B cell (primary cell): ENCODE measurements at regions not wholly inside any gene's neighbourhood (a gene's known extent, or its start where the extent isn't known, plus 50 kb on each side); places are given as distances from the start of the nearest gene placed in this dataset.

Experiments
- ATAC-seq: fragments of 200-7000 bp; cut with Tn5 transposase; one replicate; pipeline ENCODE4 v1.10.0; 2021; ENCODE audit warnings: low read depth, mild to moderate bottlenecking, moderate number of reproducible peaks, moderate library complexity
- CTCF ChIA-PET: fragments of 350-600 bp; sonication (Branson Sonifier 250); formaldehyde crosslinking; loops from one replicate; lab custom pipeline; 2021; ENCODE audit warnings: antibody characterized with exemption, inconsistent platforms; lab: Charles Lee
- POLR2A ChIA-PET: fragments of 350-600 bp; sonication (Branson Sonifier 250); formaldehyde crosslinking; loops from one replicate; lab custom pipeline; 2021; ENCODE audit warnings: antibody characterized with exemption; lab: Charles Lee
- DNase-seq: peaks from one replicate; pipeline ENCODE4 v3.0.0; 2013
- H2AFZ ChIP-seq: 2 replicates; pipeline ENCODE4 v1.6.1; 2012; ENCODE audit warnings: mild to moderate bottlenecking, low read depth, low read length; ENCODE audit not compliant: insufficient read depth, poor library complexity, severe bottlenecking
- H3K27ac ChIP-seq, 2 donors: 1 replicate in 1 of 2; 2 replicates in 1 of 2; pipeline ENCODE4 v1.5.1; 2012 to 2013; ENCODE audit warnings: low read length in 2 of 2, mild to moderate bottlenecking in 2 of 2, moderate library complexity in 1 of 2
- H3K27me3 ChIP-seq, 4 experiments: fragments of 200-600 bp in 1 of 4; sonication (generic) in 1 of 4; replicated peaks in 1 of 4; 1 replicate in 2 of 4; 2 replicates in 2 of 4; pipeline versions ENCODE4 v1.6.1 to v1.7.0; 2013 to 2016; ENCODE audit warnings: low read length in 3 of 4, mild to moderate bottlenecking in 2 of 4, mixed read lengths in 1 of 4, moderate library complexity in 1 of 4; ENCODE audit not compliant: insufficient read depth in 4 of 4, control insufficient read depth in 3 of 4; ENCODE audit errors: control extremely low read depth in 1 of 4
- H3K36me3 ChIP-seq, 2 experiments: replicated peaks in 1 of 2; 1 replicate in 1 of 2; 2 replicates in 1 of 2; pipeline versions ENCODE4 v1.6.1 to v1.7.1; 2013; ENCODE audit warnings: low read length in 1 of 2; ENCODE audit not compliant: insufficient read depth in 2 of 2, control insufficient read depth in 1 of 2; ENCODE audit errors: control extremely low read depth in 1 of 2, extremely low read depth in 1 of 2
- H3K4me1 ChIP-seq, 2 donors: fragments of 200-600 bp in 1 of 2; sonication (generic) in 1 of 2; 1 replicate in 1 of 2; 2 replicates in 1 of 2; pipeline versions ENCODE4 v1.5.1 to v1.6.1; 2013 to 2017; ENCODE audit warnings: low read length in 2 of 2; ENCODE audit not compliant: control insufficient read depth in 2 of 2, insufficient read depth in 2 of 2
- H3K4me2 ChIP-seq: replicated peaks from 2 replicates; pipeline ENCODE3; 2012; ENCODE audit warnings: mild to moderate bottlenecking, low read depth, low read length; ENCODE audit not compliant: poor library complexity, severe bottlenecking
- H3K4me3 ChIP-seq, 5 experiments: fragments of 200-600 bp in 1 of 5; sonication (generic) in 1 of 5; 1 replicate in 3 of 5; 2 replicates in 2 of 5; pipeline versions ENCODE4 v1.5.1 to v1.7.0; 2011 to 2016; ENCODE audit warnings: low read length in 4 of 5, mild to moderate bottlenecking in 4 of 5, low read depth in 2 of 5, control low read depth in 1 of 5, moderate library complexity in 1 of 5; ENCODE audit not compliant: insufficient read depth in 1 of 5; ENCODE audit errors: control extremely low read depth in 1 of 5, extremely low read depth in 1 of 5
- H3K79me2 ChIP-seq: fragments of 200-600 bp; sonication (generic); one replicate; pipeline ENCODE4 v1.6.0; 2016; ENCODE audit warnings: low read length; ENCODE audit not compliant: control insufficient read depth, insufficient read depth
- H3K9ac ChIP-seq: fragments of 200-600 bp; sonication (generic); 2 replicates; pipeline ENCODE4 v1.6.1; 2017; ENCODE audit warnings: mild to moderate bottlenecking, low read length, moderate library complexity
- H3K9me3 ChIP-seq, 3 donors: one replicate each; pipeline versions ENCODE4 v1.6.1 to v1.7.1; 2013; ENCODE audit warnings: low read length in 2 of 3; ENCODE audit not compliant: control insufficient read depth in 2 of 3, insufficient read depth in 1 of 3; ENCODE audit errors: control extremely low read depth in 1 of 3
- H4K20me1 ChIP-seq: 2 replicates; pipeline ENCODE4 v1.6.0; 2012; ENCODE audit warnings: mild to moderate bottlenecking, low read length; ENCODE audit not compliant: insufficient read depth, control insufficient read depth, poor library complexity, severe bottlenecking
- H3K27ac Mint-ChIP-seq: one replicate; pipeline ENCODE4 v1.8.0; 2021; ENCODE audit warnings: mixed read lengths
- H3K27me3 Mint-ChIP-seq: one replicate; pipeline ENCODE4 v1.8.0; 2021; ENCODE audit warnings: mixed read lengths
- H3K4me1 Mint-ChIP-seq: one replicate; pipeline ENCODE4 v1.8.0; 2021; ENCODE audit warnings: mixed read lengths
- H3K4me3 Mint-ChIP-seq: one replicate; pipeline ENCODE4 v1.8.0; 2021; ENCODE audit warnings: mixed read lengths
- H3K9me3 Mint-ChIP-seq: one replicate; pipeline ENCODE4 v1.8.0; 2022; ENCODE audit warnings: mixed read lengths; ENCODE audit not compliant: insufficient read depth
- CTCF ChIP-seq: fragments of 200-600 bp; IDR thresholded peaks from one replicate; pipeline ENCODE4 v1.8.0; 2022; ENCODE audit warnings: antibody characterized with exemption, mild to moderate bottlenecking
- EZH2 ChIP-seq: IDR thresholded peaks from 2 replicates; pipeline ENCODE4 v1.6.1; 2012; ENCODE audit warnings: borderline replicate concordance, low read depth, mild to moderate bottlenecking, moderate library complexity, low read length; ENCODE audit not compliant: insufficient read depth, poor library complexity, severe bottlenecking
- WGBS: methylation state at CpG from one replicate; pipeline ENCODE4 v1.1.5; 2013; ENCODE audit warnings: missing lambda C conversion rate; ENCODE audit not compliant: insufficient coverage; 5-methylcytosine and 5-hydroxymethylcytosine counted together
- intact Hi-C: fragments of 100-400 bp; cut with micrococcal nuclease; formaldehyde crosslinking; loops from one replicate; pipeline ENCODE4 v1.10.0; 2022

- ChIA-PET POLR2A (no interaction called here), CTCF (no interaction called here)
- H3K4me3 Mint-ChIP-seq: no peak overlapping the region
- H2AFZ ChIP-seq: no peak overlapping the region
- ATAC-seq (no peak), DNase-seq (no peak)
- no peaks in the 10 kb centered on the region for H4K20me1 ChIP-seq
- no peaks in the 10 kb centered on the region for H3K4me1 Mint-ChIP-seq
- no peaks in the 10 kb centered on the region for H3K9me3 Mint-ChIP-seq
- H3K9me3 ChIP-seq: no peaks in the 10 kb centered on the region
- H3K9ac ChIP-seq: no peak overlapping the region
- no peaks in the 10 kb centered on the region for H3K4me1 ChIP-seq
- WGBS: 83% methylated on average over 2 of the region's 2 CpGs
- no peaks in the 10 kb centered on the region for H3K27me3 ChIP-seq
- intact Hi-C loops: no loop called here
- H3K27ac Mint-ChIP-seq: no peak overlapping the region
- H3K36me3 ChIP-seq: no peaks in the 10 kb centered on the region
- TF ChIP-seq CTCF (no peak), EZH2 (no peak)
- H3K27ac ChIP-seq: no peak overlapping the region
- no peaks in the 10 kb centered on the region for H3K79me2 ChIP-seq
- H3K4me3 ChIP-seq: no peak overlapping the region
- peaks cover 7% of the 10 kb centered on the region for H3K27me3 Mint-ChIP-seq
- H3K4me2 ChIP-seq: no peak overlapping the region
These were observed 76.9 kb upstream of the ZC3H11B start for GRCh38 chr1:219689774-219690173.

GRCh38 chr1:219687779-219688178 is 74.9 kb upstream of the ZC3H11B start:
- no peaks in the 10 kb centered on the region for H3K9me3 ChIP-seq
- DNase-seq (no peak), ATAC-seq (no peak)
- H3K27me3 ChIP-seq: no peaks in the 10 kb centered on the region
- no peaks in the 10 kb centered on the region for H3K79me2 ChIP-seq
- Mint-ChIP-seq H3K9me3 (no peaks in the 10 kb centered on the region), H3K27ac (no peak overlapping the region), H3K4me3 (no peak overlapping the region), H3K4me1 (no peaks in the 10 kb centered on the region), H3K27me3 (peaks cover 7% of the 10 kb centered on the region)
- no peak overlapping the region for H3K4me2 ChIP-seq
- no peak overlapping the region for H3K9ac ChIP-seq
- CTCF ChIA-PET: no interaction called here
- POLR2A ChIA-PET: no interaction called here
- no peak overlapping the region for H2AFZ ChIP-seq
- intact Hi-C loops: no loop called here
- TF ChIP-seq EZH2 (no peak), CTCF (no peak)
- no peaks in the 10 kb centered on the region for H3K4me1 ChIP-seq
- no peaks in the 10 kb centered on the region for H3K36me3 ChIP-seq
- H4K20me1 ChIP-seq: no peaks in the 10 kb centered on the region
- no peak overlapping the region for H3K27ac ChIP-seq
- H3K4me3 ChIP-seq: no peak overlapping the region
